ENCODE measurements at regions not wholly inside any gene's neighbourhood (a gene's known extent, or its start where the extent isn't known, plus 50 kb on each side); places are given as distances from the start of the nearest gene placed in this dataset.

GRCh38 chr4:14897217-14897616 lies 105.1 kb upstream of the CPEB2 start:
- TF ChIP-seq CTCF (IDR thresholded peaks at IDR 0.05; ENCODE audit: extremely low read depth, insufficient read depth, missing control alignments): no peak
- in situ Hi-C loops (cut with MboI; ENCODE audit: low pct_unique_long_range_greater_than_20kb, low sequenced_read_pairs, unreplicated experiment): no loop called here
- no peak for DNase-seq (ENCODE audit: low spot score)

GRCh38 chr4:14898989-14899388 lies 103.3 kb upstream of the CPEB2 start:
- in situ Hi-C loops (cut with MboI; ENCODE audit: low pct_unique_long_range_greater_than_20kb, low sequenced_read_pairs, unreplicated experiment): no loop called here
- TF ChIP-seq CTCF (IDR thresholded peaks at IDR 0.05; ENCODE audit: extremely low read depth, insufficient read depth, missing control alignments): no peak
- DNase-seq (ENCODE audit: low spot score): no peak

GRCh38 chr4:14902342-14902741 lies 99.9 kb upstream of the CPEB2 start:
- no peak for TF ChIP-seq CTCF (IDR thresholded peaks at IDR 0.05; ENCODE audit: extremely low read depth, insufficient read depth, missing control alignments)
- in situ Hi-C loops (cut with MboI; ENCODE audit: low pct_unique_long_range_greater_than_20kb, low sequenced_read_pairs, unreplicated experiment): no loop called here
- DNase-seq (ENCODE audit: low spot score): no peak

- no peak for DNase-seq (ENCODE audit: low spot score)
These were observed 99.0 kb upstream of the CPEB2 start for GRCh38 chr4:14903321-14903720.

GRCh38 chr4:14906805-14907204 lies 95.5 kb upstream of the CPEB2 start:
- DNase-seq (ENCODE audit: low spot score): no peak
- in situ Hi-C loops (cut with MboI; ENCODE audit: low pct_unique_long_range_greater_than_20kb, low sequenced_read_pairs, unreplicated experiment): no loop called here
- TF ChIP-seq CTCF (IDR thresholded peaks at IDR 0.05; ENCODE audit: extremely low read depth, insufficient read depth, missing control alignments): no peak

More at GRCh38 chr4:14903321-14903720, 99.0 kb upstream of the CPEB2 start:
- TF ChIP-seq CTCF (IDR thresholded peaks at IDR 0.05; ENCODE audit: extremely low read depth, insufficient read depth, missing control alignments): no peak
- in situ Hi-C loops (cut with MboI; ENCODE audit: low pct_unique_long_range_greater_than_20kb, low sequenced_read_pairs, unreplicated experiment): no loop called here

- no peak for DNase-seq (ENCODE audit: low spot score)
- no peak for TF ChIP-seq CTCF (IDR thresholded peaks at IDR 0.05; ENCODE audit: extremely low read depth, insufficient read depth, missing control alignments)
- in situ Hi-C loops (cut with MboI; ENCODE audit: low pct_unique_long_range_greater_than_20kb, low sequenced_read_pairs, unreplicated experiment): no loop called here
These were observed 93.6 kb upstream of the CPEB2 start for GRCh38 chr4:14908635-14909034.

- TF ChIP-seq CTCF (IDR thresholded peaks at IDR 0.05; ENCODE audit: extremely low read depth, insufficient read depth, missing control alignments): no peak
- DNase-seq (ENCODE audit: low spot score): no peak
- in situ Hi-C loops (cut with MboI; ENCODE audit: low pct_unique_long_range_greater_than_20kb, low sequenced_read_pairs, unreplicated experiment): no loop called here
These were observed 91.9 kb upstream of the CPEB2 start for GRCh38 chr4:14910411-14910810.
